B cell (primary cell): ENCODE measurements at regions not wholly inside any gene's neighbourhood (a gene's known extent, or its start where the extent isn't known, plus 50 kb on each side); places are given as distances from the start of the nearest gene placed in this dataset.

Source experiments
- ATAC-seq: fragments of 200-7000 bp; cut with Tn5 transposase; one replicate; pipeline ENCODE4 v1.10.0; 2021; ENCODE audit warnings: low read depth, mild to moderate bottlenecking, moderate number of reproducible peaks, moderate library complexity
- CTCF ChIA-PET: fragments of 350-600 bp; sonication (Branson Sonifier 250); formaldehyde crosslinking; loops from one replicate; lab custom pipeline; 2021; ENCODE audit warnings: antibody characterized with exemption, inconsistent platforms; lab: Charles Lee
- POLR2A ChIA-PET: fragments of 350-600 bp; sonication (Branson Sonifier 250); formaldehyde crosslinking; loops from one replicate; lab custom pipeline; 2021; ENCODE audit warnings: antibody characterized with exemption; lab: Charles Lee
- DNase-seq: peaks from one replicate; pipeline ENCODE4 v3.0.0; 2013
- H2AFZ ChIP-seq: 2 replicates; pipeline ENCODE4 v1.6.1; 2012; ENCODE audit warnings: mild to moderate bottlenecking, low read depth, low read length; ENCODE audit not compliant: insufficient read depth, poor library complexity, severe bottlenecking
- H3K27ac ChIP-seq, 2 donors: 1 replicate in 1 of 2; 2 replicates in 1 of 2; pipeline ENCODE4 v1.5.1; 2012 to 2013; ENCODE audit warnings: low read length in 2 of 2, mild to moderate bottlenecking in 2 of 2, moderate library complexity in 1 of 2
- H3K27me3 ChIP-seq, 4 experiments: fragments of 200-600 bp in 1 of 4; sonication (generic) in 1 of 4; replicated peaks in 1 of 4; 1 replicate in 2 of 4; 2 replicates in 2 of 4; pipeline versions ENCODE4 v1.6.1 to v1.7.0; 2013 to 2016; ENCODE audit warnings: low read length in 3 of 4, mild to moderate bottlenecking in 2 of 4, mixed read lengths in 1 of 4, moderate library complexity in 1 of 4; ENCODE audit not compliant: insufficient read depth in 4 of 4, control insufficient read depth in 3 of 4; ENCODE audit errors: control extremely low read depth in 1 of 4
- H3K36me3 ChIP-seq, 2 experiments: replicated peaks in 1 of 2; 1 replicate in 1 of 2; 2 replicates in 1 of 2; pipeline versions ENCODE4 v1.6.1 to v1.7.1; 2013; ENCODE audit warnings: low read length in 1 of 2; ENCODE audit not compliant: insufficient read depth in 2 of 2, control insufficient read depth in 1 of 2; ENCODE audit errors: control extremely low read depth in 1 of 2, extremely low read depth in 1 of 2
- H3K4me1 ChIP-seq, 2 donors: fragments of 200-600 bp in 1 of 2; sonication (generic) in 1 of 2; 1 replicate in 1 of 2; 2 replicates in 1 of 2; pipeline versions ENCODE4 v1.5.1 to v1.6.1; 2013 to 2017; ENCODE audit warnings: low read length in 2 of 2; ENCODE audit not compliant: control insufficient read depth in 2 of 2, insufficient read depth in 2 of 2
- H3K4me2 ChIP-seq: replicated peaks from 2 replicates; pipeline ENCODE3; 2012; ENCODE audit warnings: mild to moderate bottlenecking, low read depth, low read length; ENCODE audit not compliant: poor library complexity, severe bottlenecking
- H3K4me3 ChIP-seq, 5 experiments: fragments of 200-600 bp in 1 of 5; sonication (generic) in 1 of 5; 1 replicate in 3 of 5; 2 replicates in 2 of 5; pipeline versions ENCODE4 v1.5.1 to v1.7.0; 2011 to 2016; ENCODE audit warnings: low read length in 4 of 5, mild to moderate bottlenecking in 4 of 5, low read depth in 2 of 5, control low read depth in 1 of 5, moderate library complexity in 1 of 5; ENCODE audit not compliant: insufficient read depth in 1 of 5; ENCODE audit errors: control extremely low read depth in 1 of 5, extremely low read depth in 1 of 5
- H3K79me2 ChIP-seq: fragments of 200-600 bp; sonication (generic); one replicate; pipeline ENCODE4 v1.6.0; 2016; ENCODE audit warnings: low read length; ENCODE audit not compliant: control insufficient read depth, insufficient read depth
- H3K9ac ChIP-seq: fragments of 200-600 bp; sonication (generic); 2 replicates; pipeline ENCODE4 v1.6.1; 2017; ENCODE audit warnings: mild to moderate bottlenecking, low read length, moderate library complexity
- H3K9me3 ChIP-seq, 3 donors: one replicate each; pipeline versions ENCODE4 v1.6.1 to v1.7.1; 2013; ENCODE audit warnings: low read length in 2 of 3; ENCODE audit not compliant: control insufficient read depth in 2 of 3, insufficient read depth in 1 of 3; ENCODE audit errors: control extremely low read depth in 1 of 3
- H4K20me1 ChIP-seq: 2 replicates; pipeline ENCODE4 v1.6.0; 2012; ENCODE audit warnings: mild to moderate bottlenecking, low read length; ENCODE audit not compliant: insufficient read depth, control insufficient read depth, poor library complexity, severe bottlenecking
- H3K27ac Mint-ChIP-seq: one replicate; pipeline ENCODE4 v1.8.0; 2021; ENCODE audit warnings: mixed read lengths
- H3K27me3 Mint-ChIP-seq: one replicate; pipeline ENCODE4 v1.8.0; 2021; ENCODE audit warnings: mixed read lengths
- H3K4me1 Mint-ChIP-seq: one replicate; pipeline ENCODE4 v1.8.0; 2021; ENCODE audit warnings: mixed read lengths
- H3K4me3 Mint-ChIP-seq: one replicate; pipeline ENCODE4 v1.8.0; 2021; ENCODE audit warnings: mixed read lengths
- H3K9me3 Mint-ChIP-seq: one replicate; pipeline ENCODE4 v1.8.0; 2022; ENCODE audit warnings: mixed read lengths; ENCODE audit not compliant: insufficient read depth
- EZH2 ChIP-seq: IDR thresholded peaks from 2 replicates; pipeline ENCODE4 v1.6.1; 2012; ENCODE audit warnings: borderline replicate concordance, low read depth, mild to moderate bottlenecking, moderate library complexity, low read length; ENCODE audit not compliant: insufficient read depth, poor library complexity, severe bottlenecking
- WGBS: methylation state at CpG from one replicate; pipeline ENCODE4 v1.1.5; 2013; ENCODE audit warnings: missing lambda C conversion rate; ENCODE audit not compliant: insufficient coverage; 5-methylcytosine and 5-hydroxymethylcytosine counted together
- intact Hi-C: fragments of 100-400 bp; cut with micrococcal nuclease; formaldehyde crosslinking; loops from one replicate; pipeline ENCODE4 v1.10.0; 2022
- TF ChIP-seq, protein P1 (sequence below): fragments of 200-600 bp; IDR thresholded peaks from one replicate; pipeline ENCODE4 v1.8.0; 2022; ENCODE audit warnings: antibody characterized with exemption, mild to moderate bottlenecking

- WGBS = 90% methylated on average over 8 of the region's 9 CpGs
- H3K27ac ChIP-seq = no peak overlapping the region
- H3K4me1 ChIP-seq = no peaks in the 10 kb centered on the region
- ATAC-seq = no peak
- Mint-ChIP-seq H3K9me3 (no peaks in the 10 kb centered on the region), H3K27me3 (no peaks in the 10 kb centered on the region), H3K27ac (no peak overlapping the region), H3K4me1 (no peaks in the 10 kb centered on the region), H3K4me3 (no peak overlapping the region)
- H3K9ac ChIP-seq = no peak overlapping the region
- no peaks in the 10 kb centered on the region for H3K36me3 ChIP-seq
- peaks cover 0 to 9% (median 1%) of the 10 kb centered on the region in 3 donors for H3K9me3 ChIP-seq
- no peaks in the 10 kb centered on the region for H4K20me1 ChIP-seq
- intact Hi-C loops = no loop called here
- H2AFZ ChIP-seq = no peak overlapping the region
- TF ChIP-seq EZH2 = no peak
- TF ChIP-seq, protein P1, sequence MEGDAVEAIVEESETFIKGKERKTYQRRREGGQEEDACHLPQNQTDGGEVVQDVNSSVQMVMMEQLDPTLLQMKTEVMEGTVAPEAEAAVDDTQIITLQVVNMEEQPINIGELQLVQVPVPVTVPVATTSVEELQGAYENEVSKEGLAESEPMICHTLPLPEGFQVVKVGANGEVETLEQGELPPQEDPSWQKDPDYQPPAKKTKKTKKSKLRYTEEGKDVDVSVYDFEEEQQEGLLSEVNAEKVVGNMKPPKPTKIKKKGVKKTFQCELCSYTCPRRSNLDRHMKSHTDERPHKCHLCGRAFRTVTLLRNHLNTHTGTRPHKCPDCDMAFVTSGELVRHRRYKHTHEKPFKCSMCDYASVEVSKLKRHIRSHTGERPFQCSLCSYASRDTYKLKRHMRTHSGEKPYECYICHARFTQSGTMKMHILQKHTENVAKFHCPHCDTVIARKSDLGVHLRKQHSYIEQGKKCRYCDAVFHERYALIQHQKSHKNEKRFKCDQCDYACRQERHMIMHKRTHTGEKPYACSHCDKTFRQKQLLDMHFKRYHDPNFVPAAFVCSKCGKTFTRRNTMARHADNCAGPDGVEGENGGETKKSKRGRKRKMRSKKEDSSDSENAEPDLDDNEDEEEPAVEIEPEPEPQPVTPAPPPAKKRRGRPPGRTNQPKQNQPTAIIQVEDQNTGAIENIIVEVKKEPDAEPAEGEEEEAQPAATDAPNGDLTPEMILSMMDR = no peak
- no peaks in the 10 kb centered on the region for H3K79me2 ChIP-seq
- no peaks in the 10 kb centered on the region for H3K27me3 ChIP-seq
- ChIA-PET CTCF (no interaction called here), POLR2A (no interaction called here)
- no peak overlapping the region for H3K4me2 ChIP-seq
- no peak for DNase-seq
- no peak overlapping the region for H3K4me3 ChIP-seq
Measured at GRCh38 chr1:30475201-30475600, 248.2 kb downstream of the MATN1 start.

GRCh38 chr1:30474818-30475200 lies 248.6 kb downstream of the MATN1 start:
- Mint-ChIP-seq H3K4me1 (no peaks in the 10 kb centered on the region), H3K9me3 (no peaks in the 10 kb centered on the region), H3K27ac (no peak overlapping the region), H3K27me3 (no peaks in the 10 kb centered on the region), H3K4me3 (no peak overlapping the region)
- Histone ChIP-seq H3K79me2 (no peaks in the 10 kb centered on the region), H3K4me3 (no peak overlapping the region), H3K9me3 (peaks cover 0 to 5% (median 0%) of the 10 kb centered on the region in 3 donors), H3K4me2 (no peak overlapping the region), H2AFZ (no peak overlapping the region), H3K9ac (no peak overlapping the region), H3K27me3 (no peaks in the 10 kb centered on the region), H3K4me1 (no peaks in the 10 kb centered on the region), H4K20me1 (no peaks in the 10 kb centered on the region), H3K36me3 (no peaks in the 10 kb centered on the region), H3K27ac (no peak overlapping the region)
- POLR2A ChIA-PET = no interaction called here
- intact Hi-C loops = no loop called here
- TF ChIP-seq, protein P1 = no peak
- no peak for TF ChIP-seq EZH2
- 90% methylated on average over 8 of the region's 9 CpGs for WGBS
- ATAC-seq (no peak), DNase-seq (no peak)
- CTCF ChIA-PET = no interaction called here
